ENCODE measurements at regions not wholly inside any gene's neighbourhood (a gene's known extent, or its start where the extent isn't known, plus 50 kb on each side); places are given as distances from the start of the nearest gene placed in this dataset.

DNA sequence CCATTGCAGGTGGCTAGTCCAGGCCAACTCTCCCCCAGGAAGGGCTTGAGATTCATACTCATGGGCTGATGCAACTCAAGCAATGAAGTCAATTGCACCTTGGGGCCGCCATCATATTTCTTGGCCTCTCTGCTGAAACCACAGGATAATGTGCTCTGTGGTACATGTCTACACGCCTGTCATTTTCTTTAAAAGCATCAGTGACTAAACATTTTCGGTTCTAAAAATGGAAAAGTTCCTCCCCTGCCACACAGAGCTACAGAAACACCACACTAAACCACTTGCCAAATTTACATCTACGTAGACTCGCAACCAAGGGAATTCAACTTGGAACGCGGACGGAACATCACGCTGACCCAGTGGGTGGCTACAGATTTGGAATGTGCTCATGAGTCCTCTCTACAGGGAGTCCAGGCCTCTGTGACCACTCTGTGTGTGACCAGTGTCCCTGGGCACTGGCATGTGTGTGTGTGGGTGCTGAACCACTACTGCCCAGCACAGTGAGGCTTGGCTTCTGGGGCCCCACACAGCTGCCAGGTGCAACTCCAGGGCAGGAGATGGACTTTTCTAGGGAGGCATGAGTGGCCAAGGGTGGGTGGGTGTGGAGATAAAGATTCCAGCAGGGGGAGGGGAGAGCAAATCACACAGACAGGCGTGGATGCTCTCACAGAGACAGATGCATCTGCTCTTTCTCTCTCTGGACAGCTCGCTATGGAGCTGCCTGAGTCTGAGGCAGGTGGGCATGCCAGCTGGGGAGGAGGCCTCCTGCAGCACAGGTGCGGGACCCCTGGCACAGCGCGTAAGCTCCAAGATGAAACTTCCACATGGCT is 261.9 kb downstream of the CTTN start:
- TF ChIP-seq ZNF281 (CRISPR knock-in tag; IDR thresholded peaks at IDR 0.05; ENCODE audit: borderline replicate concordance) (no peak), HMG20B (CRISPR knock-in tag; conservative IDR thresholded peaks at IDR 0.05) (no peak)
